OCI-LY3 (cell line): ENCODE measurements at regions not wholly inside any gene's neighbourhood (a gene's known extent, or its start where the extent isn't known, plus 50 kb on each side); places are given as distances from the start of the nearest gene placed in this dataset.

Experiments used
- H2AFZ ChIP-seq: fragments of 200-600, 300-600 bp; shearing (Covaris generic); 2 replicates; pipeline ENCODE4 v1.6.0; 2014; ENCODE audit warnings: antibody characterized with exemption, low read depth, low read length
- H3K27ac ChIP-seq: fragments of 200-600, 300-600 bp; sonication (generic); 2 replicates; pipeline ENCODE4 v1.5.1; 2014; ENCODE audit warnings: mild to moderate bottlenecking, low read length, moderate library complexity, mixed read lengths
- H3K27me3 ChIP-seq: fragments of 200-600, 300-600 bp; sonication (generic); 2 replicates; pipeline ENCODE4 v1.6.1; 2014; ENCODE audit warnings: low read depth, low read length, mixed read lengths
- H3K36me3 ChIP-seq: fragments of 200-600, 300-600 bp; sonication (generic); replicated peaks from 2 replicates; pipeline ENCODE3; 2014; ENCODE audit warnings: low read depth, low read length, mixed read lengths
- H3K4me1 ChIP-seq: fragments of 300-600, 200-600 bp; sonication (generic); 2 replicates; pipeline ENCODE4 v1.6.1; 2014; ENCODE audit warnings: low read length, mixed read lengths
- H3K4me2 ChIP-seq: fragments of 200-600, 300-600 bp; sonication (generic); 2 replicates; pipeline ENCODE4 v1.6.1; 2014; ENCODE audit warnings: low read length, mixed read lengths
- H3K4me3 ChIP-seq: fragments of 300-600, 200-600 bp; sonication (generic); 2 replicates; pipeline ENCODE4 v1.5.1; 2014; ENCODE audit warnings: antibody characterized with exemption, mild to moderate bottlenecking, low read length, moderate library complexity
- H3K79me2 ChIP-seq: fragments of 300-600, 200-600 bp; shearing (Covaris generic); 2 replicates; pipeline ENCODE4 v1.6.1; 2014; ENCODE audit warnings: mild to moderate bottlenecking, low read length, mixed read lengths
- H3K9ac ChIP-seq: fragments of 300-600, 200-600 bp; shearing (Covaris generic); 2 replicates; pipeline ENCODE4 v1.6.0; 2014; ENCODE audit warnings: mild to moderate bottlenecking, low read length, moderate library complexity
- H3K9me3 ChIP-seq: fragments of 200-600, 300-600 bp; shearing (Covaris generic); 2 replicates; pipeline ENCODE4 v1.6.1; 2014; ENCODE audit warnings: low read length, mixed read lengths; ENCODE audit not compliant: insufficient read depth
- H4K20me1 ChIP-seq: fragments of 200-600, 300-600 bp; sonication (generic); 2 replicates; pipeline ENCODE4 v1.6.1; 2016; ENCODE audit warnings: low read length, mixed read lengths; ENCODE audit not compliant: insufficient read depth
- EZH2phosphoT487 ChIP-seq: fragments of 200-600 bp; shearing (Covaris generic); IDR thresholded peaks from 2 replicates; pipeline ENCODE4 v1.6.1; 2018; ENCODE audit warnings: antibody characterized with exemption, mixed run types, low read depth
- TF ChIP-seq, protein P1 (sequence below): fragments of 200-600, 300-600 bp; sonication (generic); IDR thresholded peaks from 2 replicates; pipeline ENCODE4 v1.5.1; 2014; ENCODE audit warnings: antibody characterized with exemption, low read length, low read depth

DNA sequence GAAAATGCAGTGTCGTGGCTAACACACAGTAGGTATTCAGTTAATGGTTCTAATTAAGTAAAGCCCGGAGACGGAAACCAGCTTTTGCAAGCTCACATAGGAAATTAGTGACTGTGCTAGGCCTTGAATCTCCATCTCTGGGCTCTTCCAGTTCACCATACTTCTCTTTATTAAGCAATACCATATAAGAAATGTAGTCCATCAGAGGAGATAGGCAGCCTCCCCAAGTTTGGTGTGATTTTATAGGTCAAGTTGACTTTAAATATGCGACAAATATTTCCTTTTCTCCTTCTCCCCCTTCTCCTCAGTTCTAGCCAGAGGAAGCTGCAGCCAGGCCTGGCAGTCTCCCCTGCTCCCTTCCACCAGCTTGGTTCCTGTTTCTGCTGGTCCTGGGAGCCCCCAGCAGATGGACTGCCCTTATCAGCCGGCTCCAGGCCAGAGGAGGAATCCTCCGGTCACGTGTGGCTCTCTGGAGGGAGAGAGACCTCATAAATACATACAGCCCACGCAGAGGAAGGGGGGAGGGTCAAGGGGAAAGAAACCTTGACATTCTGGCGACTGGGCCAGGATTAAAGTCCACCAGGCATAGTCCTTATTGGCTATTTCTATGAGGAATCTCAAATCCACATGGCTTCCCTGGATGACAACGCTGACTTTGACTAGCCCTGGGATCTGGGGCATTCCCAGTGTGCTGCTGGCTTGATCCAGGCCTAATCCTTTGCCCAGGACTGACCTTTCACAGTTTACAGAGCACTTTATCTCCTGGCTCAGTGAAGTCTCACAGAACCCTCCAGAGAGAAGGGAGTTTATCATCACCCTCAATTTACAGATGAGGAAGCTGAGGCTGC lies 115.1 kb upstream of the JUN start:
- TF ChIP-seq EZH2phosphoT487: no peak
- TF ChIP-seq, protein P1, sequence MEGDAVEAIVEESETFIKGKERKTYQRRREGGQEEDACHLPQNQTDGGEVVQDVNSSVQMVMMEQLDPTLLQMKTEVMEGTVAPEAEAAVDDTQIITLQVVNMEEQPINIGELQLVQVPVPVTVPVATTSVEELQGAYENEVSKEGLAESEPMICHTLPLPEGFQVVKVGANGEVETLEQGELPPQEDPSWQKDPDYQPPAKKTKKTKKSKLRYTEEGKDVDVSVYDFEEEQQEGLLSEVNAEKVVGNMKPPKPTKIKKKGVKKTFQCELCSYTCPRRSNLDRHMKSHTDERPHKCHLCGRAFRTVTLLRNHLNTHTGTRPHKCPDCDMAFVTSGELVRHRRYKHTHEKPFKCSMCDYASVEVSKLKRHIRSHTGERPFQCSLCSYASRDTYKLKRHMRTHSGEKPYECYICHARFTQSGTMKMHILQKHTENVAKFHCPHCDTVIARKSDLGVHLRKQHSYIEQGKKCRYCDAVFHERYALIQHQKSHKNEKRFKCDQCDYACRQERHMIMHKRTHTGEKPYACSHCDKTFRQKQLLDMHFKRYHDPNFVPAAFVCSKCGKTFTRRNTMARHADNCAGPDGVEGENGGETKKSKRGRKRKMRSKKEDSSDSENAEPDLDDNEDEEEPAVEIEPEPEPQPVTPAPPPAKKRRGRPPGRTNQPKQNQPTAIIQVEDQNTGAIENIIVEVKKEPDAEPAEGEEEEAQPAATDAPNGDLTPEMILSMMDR: no peak
- Histone ChIP-seq H3K9ac (no peak overlapping the region), H3K27ac (no peak overlapping the region), H3K4me2 (no peak overlapping the region), H2AFZ (no peak overlapping the region), H3K79me2 (no peaks in the 10 kb centered on the region), H3K4me1 (peaks cover 7% of the 10 kb centered on the region), H3K9me3 (no peaks in the 10 kb centered on the region), H4K20me1 (no peaks in the 10 kb centered on the region), H3K4me3 (no peak overlapping the region), H3K36me3 (no peaks in the 10 kb centered on the region), H3K27me3 (no peaks in the 10 kb centered on the region)

DNA sequence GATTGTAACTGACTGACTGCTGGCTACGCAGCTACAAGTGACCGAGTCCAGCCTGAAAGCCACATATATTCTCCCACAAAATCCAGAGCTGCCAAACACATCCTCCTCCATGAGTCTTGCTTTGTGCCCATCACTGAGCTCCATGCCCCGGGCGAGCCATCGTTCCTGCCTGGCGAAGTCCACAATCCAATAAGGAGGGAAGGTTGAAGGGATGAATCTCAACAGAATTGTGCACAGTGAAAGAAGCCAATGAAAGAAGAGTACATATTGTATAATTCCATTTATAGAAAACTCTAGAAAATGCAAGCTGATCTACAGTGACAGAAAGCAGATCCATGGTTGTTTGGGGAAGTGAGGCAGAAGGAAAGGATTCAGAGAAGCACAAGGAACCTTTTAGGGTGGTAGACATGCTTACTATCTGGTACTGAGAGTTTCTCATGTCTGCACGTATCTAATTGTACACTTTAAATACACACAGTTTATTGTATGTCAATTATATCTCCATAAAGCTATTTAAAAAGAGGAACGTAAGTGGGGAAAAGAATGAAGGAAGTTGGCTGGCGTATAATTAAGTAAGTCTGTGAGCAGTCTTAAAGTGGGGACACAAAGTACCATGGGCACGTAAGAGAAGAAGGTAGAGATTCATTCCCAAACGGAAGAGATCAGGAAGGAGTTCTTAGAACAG lies 115.9 kb upstream of the JUN start:
- Histone ChIP-seq H3K4me2 (no peak overlapping the region), H3K9ac (no peak overlapping the region), H3K27me3 (no peaks in the 10 kb centered on the region), H3K79me2 (no peaks in the 10 kb centered on the region), H3K4me1 (peaks cover 7% of the 10 kb centered on the region), H3K27ac (no peak overlapping the region), H2AFZ (no peak overlapping the region), H3K9me3 (no peaks in the 10 kb centered on the region), H3K4me3 (no peak overlapping the region), H3K36me3 (no peaks in the 10 kb centered on the region), H4K20me1 (no peaks in the 10 kb centered on the region)
- no peak for TF ChIP-seq EZH2phosphoT487
- TF ChIP-seq, protein P1: no peak

DNA sequence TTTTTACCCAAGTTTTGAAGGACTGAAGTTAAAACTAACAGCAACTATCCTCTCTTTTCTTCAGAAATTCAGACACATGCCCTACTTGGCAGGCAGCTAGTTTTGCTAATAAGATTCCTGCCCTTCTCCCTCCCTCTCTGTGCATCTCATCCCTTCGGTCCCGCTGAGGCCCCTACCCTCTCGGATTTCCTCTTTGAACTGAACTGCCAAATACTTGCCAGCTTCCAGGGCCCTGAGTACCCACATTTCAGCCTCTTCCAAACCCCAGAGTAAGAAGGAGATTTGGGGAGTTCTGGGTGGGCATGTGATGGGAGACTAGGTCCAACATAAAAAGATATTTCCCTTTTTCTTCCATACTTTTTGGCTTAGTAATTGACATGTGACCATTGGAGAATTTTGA lies 116.5 kb upstream of the JUN start:
- no peaks in the 10 kb centered on the region for H3K79me2 ChIP-seq
- H3K9ac ChIP-seq: no peak overlapping the region
- no peak overlapping the region for H2AFZ ChIP-seq
- H3K27ac ChIP-seq: no peak overlapping the region
- H4K20me1 ChIP-seq: no peaks in the 10 kb centered on the region
- H3K4me1 ChIP-seq: peaks cover 7% of the 10 kb centered on the region
- no peak overlapping the region for H3K4me2 ChIP-seq
- H3K4me3 ChIP-seq: no peak overlapping the region
- H3K36me3 ChIP-seq: no peaks in the 10 kb centered on the region
- no peaks in the 10 kb centered on the region for H3K9me3 ChIP-seq
- TF ChIP-seq, protein P1: no peak
- no peak for TF ChIP-seq EZH2phosphoT487
- H3K27me3 ChIP-seq: no peaks in the 10 kb centered on the region

DNA sequence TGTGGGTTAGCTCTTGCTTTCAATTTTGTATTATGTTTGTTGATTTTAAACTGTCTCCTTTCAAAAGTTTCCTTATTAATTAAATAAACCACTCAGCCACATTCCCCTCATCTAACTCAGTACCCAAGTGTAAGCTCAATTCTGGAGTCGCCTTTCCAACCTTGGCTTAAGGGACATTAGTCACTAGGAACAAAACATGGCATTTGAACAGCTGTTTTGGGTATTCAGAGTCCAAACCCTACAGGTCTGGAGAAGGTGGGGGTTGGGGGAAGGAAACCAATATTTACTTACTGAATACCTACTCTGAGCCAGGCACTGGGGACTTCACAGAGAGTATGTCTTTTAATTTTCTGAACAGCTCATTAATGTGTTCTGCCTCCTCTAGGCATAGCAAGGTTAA lies 117.2 kb upstream of the JUN start:
- Histone ChIP-seq H3K4me2 (no peak overlapping the region), H2AFZ (no peak overlapping the region), H3K27me3 (no peaks in the 10 kb centered on the region), H3K9ac (no peak overlapping the region), H3K9me3 (no peaks in the 10 kb centered on the region), H3K79me2 (no peaks in the 10 kb centered on the region), H3K27ac (no peak overlapping the region), H4K20me1 (no peaks in the 10 kb centered on the region), H3K4me3 (no peak overlapping the region), H3K36me3 (no peaks in the 10 kb centered on the region), H3K4me1 (peaks cover 7% of the 10 kb centered on the region)
- TF ChIP-seq, protein P1: no peak
- no peak for TF ChIP-seq EZH2phosphoT487
